HG02840 (cell line): ENCODE measurements at regions not wholly inside any gene's neighbourhood (a gene's known extent, or its start where the extent isn't known, plus 50 kb on each side); places are given as distances from the start of the nearest gene placed in this dataset.
"Not testable (repeated sequence)": the region's sequence is repeated elsewhere in the genome, so short reads cannot be mapped to it uniquely, and the experiment has no call there.

Experiments used
- ATAC-seq: cut with Tn5 transposase; IDR thresholded peaks from one replicate; pipeline ENCODE4 v1.9.1; 2021; ENCODE audit warnings: mild to moderate bottlenecking, moderate library complexity, moderate number of reproducible peaks; ENCODE audit not compliant: unreplicated experiment, low FRiP score

- no peak for ATAC-seq
Measured at GRCh38 chr13:88360761-88361160, 689.6 kb downstream of the SLITRK5 start.

- no peak for ATAC-seq
Measured at GRCh38 chr13:88369866-88370265, 698.7 kb downstream of the SLITRK5 start.

GRCh38 chr13:88376760-88377388 lies 705.7 kb downstream of the SLITRK5 start:
- ATAC-seq: no peak

GRCh38 chr13:88377852-88378251 lies 706.7 kb downstream of the SLITRK5 start:
- no peak for ATAC-seq

GRCh38 chr13:88384542-88384941 lies 713.4 kb downstream of the SLITRK5 start:
- ATAC-seq: no peak

- ATAC-seq: no peak
Measured at GRCh38 chr13:88395804-88396203, 724.6 kb downstream of the SLITRK5 start.

GRCh38 chr13:88411696-88412095 lies 740.5 kb downstream of the SLITRK5 start:
- no peak for ATAC-seq

GRCh38 chr13:88417801-88418200 lies 746.6 kb downstream of the SLITRK5 start:
- no peak for ATAC-seq

GRCh38 chr13:88424463-88424862 lies 753.3 kb downstream of the SLITRK5 start:
- no peak for ATAC-seq

GRCh38 chr13:88426661-88427060 lies 755.5 kb downstream of the SLITRK5 start:
- ATAC-seq: no peak

GRCh38 chr13:88429862-88430261 lies 758.7 kb downstream of the SLITRK5 start:
- no peak for ATAC-seq

GRCh38 chr13:88434953-88435352 lies 763.8 kb downstream of the SLITRK5 start:
- ATAC-seq: no peak

- ATAC-seq: no peak
Measured at GRCh38 chr13:88436974-88437373, 765.8 kb downstream of the SLITRK5 start.

- ATAC-seq: no peak
Measured at GRCh38 chr13:88450515-88450914, 779.3 kb downstream of the SLITRK5 start.

GRCh38 chr13:88456151-88456550 lies 785.0 kb downstream of the SLITRK5 start:
- ATAC-seq: no peak

GRCh38 chr13:88459331-88459730 lies 788.2 kb downstream of the SLITRK5 start:
- no peak for ATAC-seq

- no peak for ATAC-seq
Measured at GRCh38 chr13:88461272-88462009, 790.3 kb downstream of the SLITRK5 start.

GRCh38 chr13:88464851-88465250 lies 793.7 kb downstream of the SLITRK5 start:
- no peak for ATAC-seq

GRCh38 chr13:88472316-88472715 lies 801.1 kb downstream of the SLITRK5 start:
- ATAC-seq: peak; percentile 62

- no peak for ATAC-seq
Measured at GRCh38 chr13:88483202-88483601, 812.0 kb downstream of the SLITRK5 start.

GRCh38 chr13:88507909-88508308 lies 836.7 kb downstream of the SLITRK5 start:
- no peak for ATAC-seq

- ATAC-seq: not testable (repeated sequence)
Measured at GRCh38 chr13:88512993-88513392, 841.8 kb downstream of the SLITRK5 start.
